ENCODE measurements at regions not wholly inside any gene's neighbourhood (a gene's known extent, or its start where the extent isn't known, plus 50 kb on each side); places are given as distances from the start of the nearest gene placed in this dataset.

DNA sequence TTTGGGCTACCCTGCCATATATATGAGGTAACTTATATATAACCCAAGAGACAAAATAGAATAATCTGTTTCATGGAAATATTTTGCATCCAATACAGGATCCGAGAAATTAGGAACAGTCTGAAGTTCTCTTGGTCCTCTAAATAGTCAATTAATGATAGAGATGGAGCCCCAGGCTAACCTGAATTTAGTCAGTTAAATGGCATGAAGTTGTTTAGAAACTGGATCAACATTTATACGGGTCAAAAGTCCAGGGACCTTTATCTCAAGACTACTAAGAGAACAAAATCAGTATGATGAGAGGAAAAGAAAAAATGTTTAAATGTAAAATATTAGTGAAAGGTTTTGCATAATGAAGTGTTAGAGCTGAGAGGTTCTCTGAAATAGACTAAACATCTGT is 303.3 kb upstream of the ACTBL2 start:
- H3K27ac ChIP-seq (ENCODE audit: low read depth in 1 of 2, low read length in 2 of 2) = no peak overlapping the region
- H3K9me3 ChIP-seq (ENCODE audit: control insufficient read depth in 4 of 4, low read length in 3 of 4) = no peaks in the 10 kb centered on the region
- no peak overlapping the region for H3K9ac ChIP-seq (ENCODE audit: low read depth in 1 of 2, low read length in 2 of 2)
- 80% methylated on average over 2 of the region's 2 CpGs for WGBS
- TF ChIP-seq EGR1 (IDR thresholded peaks at IDR 0.05; ENCODE audit: low read depth in 2 of 2) (no peak), FOXA2 (IDR thresholded peaks at IDR 0.05) (no peak), HNF4A (conservative IDR thresholded peaks at IDR 0.05) (no peak), RXRA (IDR thresholded peaks at IDR 0.05) (no peak), NR2F2 (IDR thresholded peaks at IDR 0.05) (no peak), RAD21 (IDR thresholded peaks at IDR 0.05) (no peak), FOXA1 (IDR thresholded peaks at IDR 0.05) (no peak), GABPA (IDR thresholded peaks at IDR 0.05 in 1 of 2, conservative IDR thresholded peaks at IDR 0.05 in 1 of 2) (no peak), YY1 (IDR thresholded peaks at IDR 0.05) (no peak), JUND (IDR thresholded peaks at IDR 0.05) (no peak), TAF1 (conservative IDR thresholded peaks at IDR 0.05) (no peak), SP1 (IDR thresholded peaks at IDR 0.05) (no peak), HNF4G (IDR thresholded peaks at IDR 0.05) (no peak)
- TF ChIP-seq, protein P1, sequence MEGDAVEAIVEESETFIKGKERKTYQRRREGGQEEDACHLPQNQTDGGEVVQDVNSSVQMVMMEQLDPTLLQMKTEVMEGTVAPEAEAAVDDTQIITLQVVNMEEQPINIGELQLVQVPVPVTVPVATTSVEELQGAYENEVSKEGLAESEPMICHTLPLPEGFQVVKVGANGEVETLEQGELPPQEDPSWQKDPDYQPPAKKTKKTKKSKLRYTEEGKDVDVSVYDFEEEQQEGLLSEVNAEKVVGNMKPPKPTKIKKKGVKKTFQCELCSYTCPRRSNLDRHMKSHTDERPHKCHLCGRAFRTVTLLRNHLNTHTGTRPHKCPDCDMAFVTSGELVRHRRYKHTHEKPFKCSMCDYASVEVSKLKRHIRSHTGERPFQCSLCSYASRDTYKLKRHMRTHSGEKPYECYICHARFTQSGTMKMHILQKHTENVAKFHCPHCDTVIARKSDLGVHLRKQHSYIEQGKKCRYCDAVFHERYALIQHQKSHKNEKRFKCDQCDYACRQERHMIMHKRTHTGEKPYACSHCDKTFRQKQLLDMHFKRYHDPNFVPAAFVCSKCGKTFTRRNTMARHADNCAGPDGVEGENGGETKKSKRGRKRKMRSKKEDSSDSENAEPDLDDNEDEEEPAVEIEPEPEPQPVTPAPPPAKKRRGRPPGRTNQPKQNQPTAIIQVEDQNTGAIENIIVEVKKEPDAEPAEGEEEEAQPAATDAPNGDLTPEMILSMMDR (IDR thresholded peaks at IDR 0.05; ENCODE audit: low read depth, low read length, missing input control) = no peak
- TF ChIP-seq, protein P2, sequence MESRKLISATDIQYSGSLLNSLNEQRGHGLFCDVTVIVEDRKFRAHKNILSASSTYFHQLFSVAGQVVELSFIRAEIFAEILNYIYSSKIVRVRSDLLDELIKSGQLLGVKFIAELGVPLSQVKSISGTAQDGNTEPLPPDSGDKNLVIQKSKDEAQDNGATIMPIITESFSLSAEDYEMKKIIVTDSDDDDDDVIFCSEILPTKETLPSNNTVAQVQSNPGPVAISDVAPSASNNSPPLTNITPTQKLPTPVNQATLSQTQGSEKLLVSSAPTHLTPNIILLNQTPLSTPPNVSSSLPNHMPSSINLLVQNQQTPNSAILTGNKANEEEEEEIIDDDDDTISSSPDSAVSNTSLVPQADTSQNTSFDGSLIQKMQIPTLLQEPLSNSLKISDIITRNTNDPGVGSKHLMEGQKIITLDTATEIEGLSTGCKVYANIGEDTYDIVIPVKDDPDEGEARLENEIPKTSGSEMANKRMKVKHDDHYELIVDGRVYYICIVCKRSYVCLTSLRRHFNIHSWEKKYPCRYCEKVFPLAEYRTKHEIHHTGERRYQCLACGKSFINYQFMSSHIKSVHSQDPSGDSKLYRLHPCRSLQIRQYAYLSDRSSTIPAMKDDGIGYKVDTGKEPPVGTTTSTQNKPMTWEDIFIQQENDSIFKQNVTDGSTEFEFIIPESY (IDR thresholded peaks at IDR 0.05) = no peak
- TF ChIP-seq, protein P3, sequence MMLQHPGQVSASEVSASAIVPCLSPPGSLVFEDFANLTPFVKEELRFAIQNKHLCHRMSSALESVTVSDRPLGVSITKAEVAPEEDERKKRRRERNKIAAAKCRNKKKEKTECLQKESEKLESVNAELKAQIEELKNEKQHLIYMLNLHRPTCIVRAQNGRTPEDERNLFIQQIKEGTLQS (IDR thresholded peaks at IDR 0.05) = no peak
- TF ChIP-seq, protein P4, sequence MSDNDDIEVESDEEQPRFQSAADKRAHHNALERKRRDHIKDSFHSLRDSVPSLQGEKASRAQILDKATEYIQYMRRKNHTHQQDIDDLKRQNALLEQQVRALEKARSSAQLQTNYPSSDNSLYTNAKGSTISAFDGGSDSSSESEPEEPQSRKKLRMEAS (IDR thresholded peaks at IDR 0.05) = no peak
- TF ChIP-seq, protein P5, sequence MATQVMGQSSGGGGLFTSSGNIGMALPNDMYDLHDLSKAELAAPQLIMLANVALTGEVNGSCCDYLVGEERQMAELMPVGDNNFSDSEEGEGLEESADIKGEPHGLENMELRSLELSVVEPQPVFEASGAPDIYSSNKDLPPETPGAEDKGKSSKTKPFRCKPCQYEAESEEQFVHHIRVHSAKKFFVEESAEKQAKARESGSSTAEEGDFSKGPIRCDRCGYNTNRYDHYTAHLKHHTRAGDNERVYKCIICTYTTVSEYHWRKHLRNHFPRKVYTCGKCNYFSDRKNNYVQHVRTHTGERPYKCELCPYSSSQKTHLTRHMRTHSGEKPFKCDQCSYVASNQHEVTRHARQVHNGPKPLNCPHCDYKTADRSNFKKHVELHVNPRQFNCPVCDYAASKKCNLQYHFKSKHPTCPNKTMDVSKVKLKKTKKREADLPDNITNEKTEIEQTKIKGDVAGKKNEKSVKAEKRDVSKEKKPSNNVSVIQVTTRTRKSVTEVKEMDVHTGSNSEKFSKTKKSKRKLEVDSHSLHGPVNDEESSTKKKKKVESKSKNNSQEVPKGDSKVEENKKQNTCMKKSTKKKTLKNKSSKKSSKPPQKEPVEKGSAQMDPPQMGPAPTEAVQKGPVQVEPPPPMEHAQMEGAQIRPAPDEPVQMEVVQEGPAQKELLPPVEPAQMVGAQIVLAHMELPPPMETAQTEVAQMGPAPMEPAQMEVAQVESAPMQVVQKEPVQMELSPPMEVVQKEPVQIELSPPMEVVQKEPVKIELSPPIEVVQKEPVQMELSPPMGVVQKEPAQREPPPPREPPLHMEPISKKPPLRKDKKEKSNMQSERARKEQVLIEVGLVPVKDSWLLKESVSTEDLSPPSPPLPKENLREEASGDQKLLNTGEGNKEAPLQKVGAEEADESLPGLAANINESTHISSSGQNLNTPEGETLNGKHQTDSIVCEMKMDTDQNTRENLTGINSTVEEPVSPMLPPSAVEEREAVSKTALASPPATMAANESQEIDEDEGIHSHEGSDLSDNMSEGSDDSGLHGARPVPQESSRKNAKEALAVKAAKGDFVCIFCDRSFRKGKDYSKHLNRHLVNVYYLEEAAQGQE (IDR thresholded peaks at IDR 0.05) = no peak
- DNase-seq (ENCODE audit: low spot score) = no peak
- no peaks in the 10 kb centered on the region for H3K36me3 ChIP-seq (ENCODE audit: control insufficient read depth in 4 of 4, insufficient read depth in 3 of 4, low read depth in 1 of 4, low read length in 3 of 4)
- no peaks in the 10 kb centered on the region for H3K27me3 ChIP-seq (ENCODE audit: control insufficient read depth in 4 of 4, insufficient read depth in 4 of 4, low read length in 3 of 4)
- H3K4me1 ChIP-seq (ENCODE audit: control insufficient read depth in 4 of 4, insufficient read depth in 4 of 4, low read length in 3 of 4) = no peaks in the 10 kb centered on the region
- H3K4me3 ChIP-seq (ENCODE audit: low read depth in 1 of 3, low read length in 3 of 3) = no peak overlapping the region

Measured in liver (tissue), 8 donors.